ENCODE measurements at regions not wholly inside any gene's neighbourhood (a gene's known extent, or its start where the extent isn't known, plus 50 kb on each side); places are given as distances from the start of the nearest gene placed in this dataset.

DNA sequence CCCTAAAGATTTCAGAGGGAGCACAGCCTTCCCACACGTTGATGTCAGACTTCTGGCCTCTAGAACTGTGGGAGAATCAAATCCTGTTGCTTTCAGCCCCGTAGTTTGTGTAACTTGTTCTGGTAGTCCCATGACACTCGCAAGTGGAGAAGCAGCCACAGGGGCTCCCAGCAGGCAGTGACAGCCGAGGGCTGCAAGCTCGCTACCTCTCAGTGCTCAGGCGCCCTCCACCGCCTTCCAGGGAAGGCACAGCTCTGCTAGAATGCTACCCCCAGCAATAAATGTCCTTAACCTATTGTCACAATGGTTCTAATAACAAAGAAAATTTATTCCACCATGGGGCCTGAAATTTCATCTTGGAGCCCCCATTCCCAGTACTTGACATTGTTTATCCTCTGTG is 143.1 kb upstream of the ZNF236 start:
- DNase-seq, result no peak

DNA sequence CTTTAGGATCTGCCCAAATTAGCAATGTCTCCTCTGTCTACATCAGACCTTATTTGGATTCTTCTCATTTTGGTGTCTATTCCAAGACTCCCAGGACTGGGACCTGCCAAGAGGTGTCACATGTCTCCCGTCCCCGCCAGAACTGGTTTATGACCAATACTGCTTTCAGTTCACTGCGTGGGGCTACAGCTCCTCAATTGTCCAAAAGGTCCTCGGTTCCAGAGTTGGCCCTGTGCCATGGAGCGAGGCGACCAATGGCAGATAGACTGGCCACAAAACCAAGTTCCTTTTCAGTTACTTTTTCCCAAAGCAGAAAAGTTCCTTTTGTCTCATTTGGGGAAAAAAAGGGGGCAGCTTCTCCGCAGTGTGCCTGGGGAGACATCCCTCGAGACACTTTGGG is 144.1 kb upstream of the ZNF236 start:
- no peak for DNase-seq

DNA sequence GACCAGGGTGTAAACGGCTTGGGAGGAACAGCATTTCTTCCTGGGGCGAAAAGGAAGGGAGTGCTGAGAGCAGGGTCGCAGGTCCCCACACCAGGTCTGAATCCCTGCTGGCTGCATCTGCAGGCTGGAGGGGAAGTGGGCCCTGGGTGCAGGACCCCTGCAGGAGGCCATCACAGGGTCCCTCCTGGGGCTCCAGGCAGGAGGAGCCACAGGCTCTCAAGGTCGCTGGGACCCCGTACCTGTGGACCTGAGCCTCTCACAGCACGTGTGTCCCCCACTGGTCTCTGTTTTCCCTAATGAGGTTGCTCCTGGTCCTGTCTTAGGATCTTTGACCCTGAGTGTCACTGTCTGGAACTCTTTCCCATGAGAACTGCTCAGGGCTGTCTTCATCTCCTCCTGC is 147.8 kb upstream of the ZNF236 start:
- DNase-seq, result no peak

- no peak for DNase-seq
These were observed 148.8 kb upstream of the ZNF236 start for GRCh38 chr18:76673281-76674185.

GRCh38 chr18:76672627-76673026 is 149.7 kb upstream of the ZNF236 start:
- DNase-seq, result no peak

GRCh38 chr18:76670564-76671288 is 151.6 kb upstream of the ZNF236 start:
- no peak for DNase-seq

DNA sequence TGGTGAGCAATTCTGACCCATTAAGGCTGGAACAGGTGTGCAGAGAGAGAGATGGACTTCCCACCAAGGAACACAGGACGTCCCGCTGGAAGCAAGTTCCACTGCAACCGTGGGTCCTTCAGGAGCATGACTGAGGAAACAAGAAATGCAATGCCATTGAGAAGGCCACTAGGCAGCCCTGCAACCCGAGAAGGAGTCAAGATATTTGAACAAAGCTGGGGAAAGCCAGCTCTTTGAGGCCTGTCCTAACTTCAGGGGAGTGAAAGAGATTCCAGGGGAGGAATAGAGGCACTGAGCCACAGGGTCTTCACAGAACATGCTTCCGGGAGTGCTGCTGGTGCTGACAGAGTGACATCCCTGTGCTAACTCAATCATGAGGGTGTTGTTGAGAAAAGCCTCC is 153.8 kb upstream of the ZNF236 start:
- DNase-seq, result no peak

- DNase-seq, result no peak
These were observed 154.2 kb upstream of the ZNF236 start for GRCh38 chr18:76668119-76668518.

- DNase-seq, result no peak
These were observed 154.8 kb upstream of the ZNF236 start for GRCh38 chr18:76667603-76668002.

- DNase-seq, result no peak
These were observed 159.7 kb upstream of the ZNF236 start for GRCh38 chr18:76662626-76663025.

GRCh38 chr18:76660571-76661192 is 161.7 kb upstream of the ZNF236 start:
- no peak for DNase-seq

DNA sequence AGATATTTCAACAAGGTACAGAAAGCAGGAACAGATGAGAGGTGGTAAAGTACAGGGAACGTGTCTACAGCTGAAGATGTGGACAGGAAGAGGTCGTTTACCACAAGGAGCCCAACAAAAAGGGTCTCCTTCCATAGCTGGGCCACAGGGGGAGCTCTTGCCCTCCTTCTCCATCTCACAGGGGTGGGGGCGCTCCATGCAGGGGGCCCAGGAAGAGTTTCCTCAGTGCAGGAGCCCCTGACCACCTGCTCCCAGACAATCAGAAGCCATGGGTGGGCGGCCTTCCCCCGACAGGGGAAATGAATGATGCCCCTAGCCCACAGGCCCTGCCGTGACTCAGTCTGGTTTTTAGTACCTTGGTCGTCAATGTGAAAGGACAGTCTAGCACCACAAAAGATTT is 163.6 kb upstream of the ZNF516 start:
- no peak for DNase-seq

DNA sequence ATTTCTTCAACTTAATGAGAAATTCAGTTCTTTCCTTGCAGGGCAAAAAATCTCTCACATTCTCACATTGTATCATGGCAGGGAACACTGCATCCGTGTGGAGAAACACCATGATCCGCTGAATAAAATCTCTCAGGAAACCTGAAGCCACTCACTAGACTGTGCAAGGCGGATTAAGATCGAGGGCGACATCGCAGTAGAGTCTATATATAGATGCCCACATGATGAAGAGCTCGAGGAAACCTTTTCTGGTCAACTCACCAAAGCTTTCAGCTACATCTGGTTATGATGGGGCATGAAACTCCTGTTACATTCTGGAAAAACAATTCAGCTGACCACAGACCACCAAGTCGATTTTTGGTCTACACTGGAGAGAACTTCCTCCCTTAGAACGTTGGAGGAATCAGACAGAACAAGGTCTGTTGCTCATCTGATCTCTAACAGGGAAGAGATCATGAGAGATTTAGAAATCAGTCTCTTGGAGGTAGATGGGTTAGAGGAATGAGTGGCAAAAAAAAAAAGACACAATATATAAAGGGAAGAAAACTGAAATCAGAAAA is 162.9 kb upstream of the ZNF516 start:
- DNase-seq, result no peak

DNA sequence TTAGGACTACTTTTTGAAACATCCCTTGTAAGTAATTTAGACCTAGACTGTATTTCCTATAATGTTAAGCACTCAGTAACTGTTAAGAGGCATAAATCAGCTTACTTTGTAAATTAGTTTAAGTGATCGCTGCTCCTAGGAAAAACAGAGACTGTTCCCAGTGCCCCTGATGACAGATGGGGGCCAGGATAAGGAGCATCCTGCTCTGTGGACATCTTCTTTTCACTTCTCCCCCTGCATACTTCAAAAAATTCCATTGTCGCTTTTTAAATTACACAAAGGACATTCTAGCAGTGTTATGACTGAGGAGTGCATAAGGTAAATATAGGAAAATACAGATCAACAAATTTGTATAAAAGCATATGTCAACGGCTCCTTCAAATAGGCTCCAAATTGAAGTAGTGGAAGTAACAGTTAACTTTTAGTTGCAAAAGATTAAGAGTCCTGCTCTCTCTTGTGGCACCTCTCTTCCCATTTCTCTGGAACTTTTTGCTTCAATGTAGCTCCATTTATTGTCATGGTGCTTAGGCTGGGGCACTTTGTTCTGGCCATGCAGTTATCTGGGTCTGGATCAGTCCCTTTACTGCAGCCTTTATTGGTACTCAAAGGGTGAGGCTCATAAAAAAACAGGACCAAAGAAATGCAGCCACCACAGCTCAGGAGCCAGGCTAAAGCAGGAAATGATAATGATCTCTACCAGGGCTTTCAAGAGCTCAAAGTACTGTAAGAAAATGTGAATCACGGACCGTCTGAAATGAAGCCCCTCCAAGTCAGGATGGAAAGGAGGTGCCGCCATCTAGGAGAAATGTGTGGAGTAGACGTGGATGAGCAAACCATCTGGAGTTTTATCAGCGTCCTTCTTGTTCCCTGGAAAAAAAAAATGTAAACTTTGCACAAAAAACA is 162.1 kb upstream of the ZNF516 start:
- no peak for DNase-seq

GRCh38 chr18:76654577-76654976 is 159.5 kb upstream of the ZNF516 start:
- DNase-seq, result no peak

GRCh38 chr18:76647322-76647721 is 152.3 kb upstream of the ZNF516 start:
- DNase-seq, result no peak

DNA sequence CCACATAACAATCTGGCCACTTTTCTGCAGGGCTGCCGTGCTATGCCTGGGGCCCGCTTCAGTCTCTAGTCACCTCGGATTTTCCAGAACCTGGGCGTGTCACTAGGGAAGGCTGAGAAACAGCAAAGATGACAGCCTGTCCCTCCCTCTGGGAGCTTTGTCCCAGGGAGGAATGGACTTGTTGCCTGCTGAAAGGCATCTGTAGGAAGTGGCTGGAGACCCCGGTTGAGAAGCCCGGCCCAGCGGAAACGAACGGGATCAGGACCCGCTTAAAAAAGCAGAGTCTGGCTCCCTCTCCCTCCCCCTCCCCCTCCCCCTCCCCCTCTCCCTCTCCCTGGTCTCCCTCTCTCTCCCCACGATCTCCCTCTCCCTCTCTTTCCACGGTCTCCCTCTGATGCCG is 149.5 kb upstream of the ZNF516 start:
- no peak for DNase-seq

DNA sequence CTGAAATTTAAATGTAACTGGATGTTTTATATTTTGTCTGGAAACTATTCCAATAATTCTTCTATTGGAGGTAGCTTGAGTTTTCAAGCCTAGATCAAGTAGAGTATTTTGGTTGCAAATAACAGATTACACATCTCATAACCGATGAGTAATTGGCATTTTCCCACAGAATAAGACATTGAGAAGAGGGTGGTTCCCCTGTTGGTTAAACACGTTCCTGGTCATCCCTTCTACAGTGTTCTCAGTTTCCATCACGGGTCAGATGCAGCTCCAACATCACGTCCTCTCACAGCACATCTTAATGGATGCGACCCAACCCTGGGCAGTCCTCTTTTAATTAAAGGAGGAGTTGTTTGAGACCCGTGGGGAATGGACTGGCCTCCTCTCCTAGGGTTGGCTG is 149.0 kb upstream of the ZNF516 start:
- DNase-seq, result no peak

DNA sequence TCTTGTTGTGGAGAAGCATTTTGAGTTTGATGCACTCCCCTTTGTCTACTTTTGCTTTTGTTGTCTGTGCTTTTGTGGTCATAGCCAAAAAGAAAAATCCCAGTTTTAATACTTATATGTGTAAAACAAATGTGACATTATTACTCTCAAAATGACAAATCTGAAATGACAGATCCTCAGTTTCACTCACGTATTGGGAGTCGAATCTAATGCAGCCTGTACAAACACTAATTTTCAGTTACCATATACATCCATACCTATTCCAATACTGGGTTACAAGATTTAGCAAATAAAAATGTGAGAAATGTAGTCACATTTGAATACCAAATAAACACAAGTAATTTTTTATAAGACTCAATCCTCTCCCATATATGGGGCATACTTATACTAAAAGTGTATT is 148.2 kb upstream of the ZNF516 start:
- no peak for DNase-seq

- DNase-seq, result no peak
These were observed 145.4 kb upstream of the ZNF516 start for GRCh38 chr18:76640438-76640837.

- DNase-seq, result no peak
These were observed 139.5 kb upstream of the ZNF516 start for GRCh38 chr18:76634564-76634963.

DNA sequence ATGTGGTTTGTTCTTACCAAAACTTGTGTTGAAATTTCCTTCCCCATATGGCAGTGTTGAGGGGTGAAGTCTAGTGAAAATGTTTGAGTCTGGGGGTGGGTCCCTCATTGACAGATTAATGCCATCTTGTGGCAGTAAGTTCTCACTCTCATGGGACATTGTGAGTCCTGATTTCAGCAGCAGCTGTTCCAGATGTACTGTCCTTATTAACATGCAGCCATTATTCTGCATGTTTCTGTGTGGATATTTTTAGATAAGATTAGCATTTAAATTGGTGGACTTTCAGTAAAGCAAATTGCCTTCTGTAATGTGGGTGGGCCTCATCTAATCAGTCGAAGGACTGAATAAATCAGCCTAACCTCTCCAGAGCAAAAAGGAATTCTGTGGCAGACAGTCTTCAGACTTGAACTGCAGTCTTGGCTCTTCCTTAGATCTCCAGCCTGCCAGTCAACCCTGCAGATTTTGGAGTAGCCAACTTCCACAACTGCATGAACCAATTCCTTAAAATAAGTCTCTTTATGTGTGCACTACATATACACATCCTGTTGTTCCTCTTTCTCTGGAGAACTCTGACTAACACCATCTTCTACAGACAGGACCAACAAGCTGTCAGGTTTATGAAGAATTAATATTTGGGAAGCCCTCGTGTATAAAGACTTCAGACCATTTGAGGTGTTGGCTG is 138.7 kb upstream of the ZNF516 start:
- DNase-seq, result no peak

Data from DMS 273 treated with DMSO at 0.1 percent for 48 hours (cell line).